NT2/D1 (cell line): ENCODE measurements at regions not wholly inside any gene's neighbourhood (a gene's known extent, or its start where the extent isn't known, plus 50 kb on each side); places are given as distances from the start of the nearest gene placed in this dataset.

Experiments
- DNase-seq: peaks from one replicate; pipeline ENCODE4 v3.0.0-alpha.2; 2011; ENCODE audit warnings: low read depth, low spot score
- H3K27me3 ChIP-seq: 2 replicates; pipeline ENCODE4 v1.6.0; 2011; ENCODE audit warnings: mild to moderate bottlenecking; ENCODE audit not compliant: insufficient read length, insufficient read depth
- H3K36me3 ChIP-seq: 2 replicates; pipeline ENCODE4 v1.6.1; 2011; ENCODE audit warnings: mild to moderate bottlenecking, low read length, mixed read lengths; ENCODE audit not compliant: insufficient read depth, insufficient read length
- H3K4me1 ChIP-seq: 2 replicates; pipeline ENCODE4 v1.5.1; 2011; ENCODE audit not compliant: insufficient read depth, insufficient read length
- H3K4me3 ChIP-seq: 2 replicates; pipeline ENCODE4 v1.5.1; 2011; ENCODE audit warnings: low read depth; ENCODE audit not compliant: insufficient read length
- H3K9ac ChIP-seq: 2 replicates; pipeline ENCODE4 v1.6.0; 2011; ENCODE audit warnings: low read depth; ENCODE audit not compliant: insufficient read length
- H3K9me3 ChIP-seq: 2 replicates; pipeline ENCODE4 v1.5.1; 2011; ENCODE audit warnings: mild to moderate bottlenecking, low read length; ENCODE audit not compliant: insufficient read depth
- SUZ12 ChIP-seq: IDR thresholded peaks from 2 replicates; pipeline ENCODE4 v1.6.1; 2011; ENCODE audit not compliant: insufficient read length, insufficient read depth; ENCODE audit errors: extremely low read depth
- YY1 ChIP-seq: IDR thresholded peaks from 2 replicates; pipeline ENCODE4 v1.6.1; 2011; ENCODE audit not compliant: insufficient read length, insufficient read depth
- ZNF274 ChIP-seq: IDR thresholded peaks from 2 replicates; pipeline ENCODE4 v1.6.1; 2011; ENCODE audit warnings: mild to moderate bottlenecking, low read depth, low read length

DNA sequence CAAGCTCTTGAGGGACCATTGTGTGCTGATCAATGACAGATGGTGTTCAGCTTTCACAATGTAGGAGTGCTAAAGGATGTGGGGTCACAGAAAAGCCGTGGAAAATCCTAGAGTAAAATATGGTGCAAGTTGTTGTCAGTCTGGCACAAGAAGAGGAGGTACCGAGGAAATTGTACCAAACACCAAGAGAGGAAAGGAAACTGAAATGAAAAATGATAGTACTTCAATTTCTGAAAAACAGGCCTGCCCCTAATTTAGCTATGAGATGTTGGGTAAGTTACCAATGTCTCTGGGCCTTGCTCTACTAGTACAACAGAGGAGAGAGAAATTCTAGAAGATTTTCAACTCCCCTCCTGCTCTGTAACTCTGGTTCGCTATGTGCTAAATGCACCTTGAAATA, 78.8 kb upstream of the PELI1 start:
- no peak overlapping the region for H3K9ac ChIP-seq

DNA sequence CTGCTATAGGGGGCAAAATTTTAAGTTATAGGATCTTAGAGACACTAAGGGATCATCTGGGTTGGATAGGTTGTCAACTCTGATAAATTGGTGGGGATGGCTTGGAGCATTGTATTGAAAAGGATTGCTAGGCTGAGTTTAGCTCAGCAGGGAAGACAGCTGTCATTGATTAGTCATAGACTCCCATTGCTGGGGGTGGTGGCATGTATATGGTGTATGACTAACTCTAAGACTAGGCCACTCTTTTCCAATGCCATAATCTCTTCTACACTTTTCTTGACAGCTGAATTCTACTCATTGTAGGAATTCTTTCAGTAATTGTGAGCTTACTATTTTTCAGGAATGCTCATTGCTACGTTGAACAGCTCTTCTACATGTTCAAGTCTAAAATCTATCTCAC, 81.3 kb upstream of the PELI1 start:
- TF ChIP-seq SUZ12 (no peak), YY1 (no peak), ZNF274 (no peak)

More for the DNA sequence above, 78.8 kb upstream of the PELI1 start:
- Histone ChIP-seq H3K9me3 (no peaks in the 10 kb centered on the region), H3K4me1 (no peaks in the 10 kb centered on the region), H3K27me3 (no peaks in the 10 kb centered on the region), H3K36me3 (no peaks in the 10 kb centered on the region), H3K4me3 (no peak overlapping the region)
- DNase-seq, result no peak
- TF ChIP-seq YY1 (no peak), SUZ12 (no peak), ZNF274 (no peak)

DNA sequence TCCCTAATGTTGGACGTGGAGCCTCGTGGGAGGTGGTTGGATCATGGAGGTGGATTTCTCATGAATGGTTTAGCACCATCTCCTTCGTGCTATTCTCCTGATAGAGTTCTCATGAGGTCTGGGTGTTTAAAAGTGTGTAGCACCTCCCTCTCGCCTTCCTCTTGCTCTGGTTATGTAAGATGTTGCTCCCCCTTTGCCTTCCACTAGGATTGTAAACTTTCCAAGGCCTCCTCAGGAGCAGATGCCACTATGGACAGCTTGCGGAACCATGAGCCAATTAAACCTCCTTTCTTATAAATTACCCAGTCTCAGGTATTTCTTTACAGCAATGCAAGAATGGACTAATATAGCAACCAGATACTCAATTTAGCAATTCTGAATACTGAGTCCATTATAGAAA, 82.4 kb upstream of the PELI1 start:
- Histone ChIP-seq H3K4me1 (no peaks in the 10 kb centered on the region), H3K9ac (no peak overlapping the region), H3K36me3 (no peaks in the 10 kb centered on the region), H3K27me3 (no peaks in the 10 kb centered on the region), H3K4me3 (no peak overlapping the region), H3K9me3 (no peaks in the 10 kb centered on the region)
- DNase-seq, result no peak
- TF ChIP-seq YY1, result no peak

More for the DNA sequence above, 81.3 kb upstream of the PELI1 start:
- Histone ChIP-seq H3K4me1 (no peaks in the 10 kb centered on the region), H3K36me3 (no peaks in the 10 kb centered on the region), H3K9me3 (no peaks in the 10 kb centered on the region), H3K4me3 (no peak overlapping the region), H3K27me3 (no peaks in the 10 kb centered on the region), H3K9ac (no peak overlapping the region)
- DNase-seq, result no peak

DNA sequence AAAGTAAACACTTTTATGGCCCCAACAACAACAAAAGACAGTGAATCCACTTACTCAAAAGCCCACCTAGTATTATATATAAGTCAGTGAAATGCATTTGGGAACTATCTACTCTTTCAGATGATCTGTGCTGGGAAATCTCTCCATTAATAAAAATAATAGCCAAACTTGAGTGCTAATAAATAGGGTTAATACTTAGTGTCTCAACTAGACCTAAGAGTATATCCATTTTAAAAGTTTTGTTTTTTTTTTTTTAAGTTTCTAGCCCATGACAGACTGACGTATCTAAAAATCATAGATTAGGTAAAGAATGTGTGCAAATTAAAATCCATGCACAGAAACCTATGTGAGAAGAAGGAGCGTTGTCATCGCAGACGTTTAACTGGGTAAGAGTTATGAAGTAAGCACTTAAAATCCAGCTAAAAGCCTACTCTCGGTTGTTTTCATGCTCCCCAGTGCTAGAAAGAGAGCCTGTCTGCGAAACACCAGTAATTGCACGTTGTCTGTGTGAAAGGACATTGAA, 83.4 kb upstream of the PELI1 start:
- Histone ChIP-seq H3K4me1 (no peaks in the 10 kb centered on the region), H3K27me3 (no peaks in the 10 kb centered on the region), H3K36me3 (no peaks in the 10 kb centered on the region), H3K4me3 (peak overlapping the region; percentile 19), H3K9me3 (no peaks in the 10 kb centered on the region), H3K9ac (peak overlapping the region; percentile 9)
- DNase-seq, result no peak
- TF ChIP-seq ZNF274 (no peak), SUZ12 (no peak)

DNA sequence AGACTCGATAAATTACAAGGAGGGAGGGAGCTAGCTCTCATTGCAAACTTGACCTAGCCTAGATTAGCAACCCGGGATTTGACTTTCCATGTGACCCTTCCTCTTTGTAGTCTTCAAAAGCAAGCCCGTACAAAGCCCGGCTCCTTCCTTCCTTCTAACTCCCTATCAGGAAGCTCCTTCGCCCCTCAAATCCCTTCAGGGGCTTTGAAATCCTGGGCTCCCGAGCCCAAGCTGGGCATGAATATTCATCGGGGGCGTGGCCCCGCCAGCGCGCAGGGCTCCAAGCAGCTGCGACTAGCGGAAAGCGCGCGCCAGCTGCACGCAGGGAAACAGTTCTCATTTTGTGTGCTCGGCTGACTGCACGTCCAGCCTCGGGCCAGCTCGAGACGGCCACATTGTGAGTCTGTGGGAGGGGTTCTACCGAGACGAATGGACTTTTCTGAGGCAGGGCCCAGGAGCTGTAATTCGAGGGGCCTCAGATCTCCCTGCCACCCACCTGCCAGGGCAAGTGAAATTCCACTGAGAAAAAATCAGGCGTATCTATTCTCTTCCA, 84.0 kb upstream of the PELI1 start:
- TF ChIP-seq YY1 (no peak), ZNF274 (no peak)
- peak; percentile 95 for DNase-seq
- Histone ChIP-seq H3K4me3 (peak overlapping the region; percentile 19), H3K4me1 (no peaks in the 10 kb centered on the region), H3K27me3 (no peaks in the 10 kb centered on the region), H3K9me3 (no peaks in the 10 kb centered on the region), H3K36me3 (no peaks in the 10 kb centered on the region), H3K9ac (peak overlapping the region; percentile 63)

DNA sequence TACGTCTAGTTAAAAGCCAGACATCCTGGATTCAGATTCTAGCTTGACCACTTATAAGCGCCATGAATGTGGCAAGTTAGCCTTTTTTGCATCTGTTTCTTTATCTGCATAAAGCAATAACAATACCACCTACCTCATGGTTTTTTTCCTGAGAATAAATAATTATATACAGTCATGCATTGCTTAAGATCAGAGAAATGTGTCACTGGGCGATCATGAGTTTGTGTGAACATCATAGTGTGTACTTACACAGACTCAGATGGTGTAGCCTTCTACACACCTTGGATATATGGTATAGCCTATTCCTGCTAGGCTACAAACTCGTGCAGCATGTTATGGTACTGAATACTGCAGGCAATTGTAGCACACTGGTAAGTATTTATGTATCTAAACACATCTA, 84.7 kb upstream of the PELI1 start:
- TF ChIP-seq ZNF274 (no peak), YY1 (no peak), SUZ12 (no peak)
- no peak for DNase-seq
- Histone ChIP-seq H3K9ac (peak overlapping the region; percentile 63), H3K9me3 (no peaks in the 10 kb centered on the region), H3K27me3 (no peaks in the 10 kb centered on the region), H3K4me1 (no peaks in the 10 kb centered on the region), H3K4me3 (no peak overlapping the region), H3K36me3 (no peaks in the 10 kb centered on the region)

DNA sequence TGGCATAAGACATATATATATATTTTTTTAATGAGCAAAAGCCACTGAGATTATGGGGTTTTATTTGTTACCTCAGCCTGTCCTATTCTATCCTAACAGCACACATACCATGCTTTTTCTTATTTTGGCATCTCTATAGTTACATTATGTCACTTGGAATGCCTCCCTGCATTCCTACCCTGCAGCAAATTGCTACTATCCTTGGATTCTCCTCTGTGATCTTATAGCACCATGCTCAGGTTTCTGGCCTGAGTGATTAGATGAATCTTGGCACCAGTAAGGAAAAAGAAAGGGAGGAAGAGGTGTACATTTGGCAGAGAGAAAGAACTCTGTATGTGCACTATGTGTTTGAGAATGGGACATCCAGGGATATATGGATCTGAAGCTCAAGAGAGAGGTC, 86.3 kb upstream of the PELI1 start:
- Histone ChIP-seq H3K4me3 (no peak overlapping the region), H3K9ac (no peak overlapping the region), H3K36me3 (no peaks in the 10 kb centered on the region), H3K4me1 (no peaks in the 10 kb centered on the region), H3K9me3 (no peaks in the 10 kb centered on the region), H3K27me3 (no peaks in the 10 kb centered on the region)
- DNase-seq, result no peak
- TF ChIP-seq SUZ12 (no peak), YY1 (no peak), ZNF274 (no peak)
